ENCODE measurements at regions not wholly inside any gene's neighbourhood (a gene's known extent, or its start where the extent isn't known, plus 50 kb on each side); places are given as distances from the start of the nearest gene placed in this dataset.
"Not testable (repeated sequence)": the region's sequence is repeated elsewhere in the genome, so short reads cannot be mapped to it uniquely, and the experiment has no call there.

DNA sequence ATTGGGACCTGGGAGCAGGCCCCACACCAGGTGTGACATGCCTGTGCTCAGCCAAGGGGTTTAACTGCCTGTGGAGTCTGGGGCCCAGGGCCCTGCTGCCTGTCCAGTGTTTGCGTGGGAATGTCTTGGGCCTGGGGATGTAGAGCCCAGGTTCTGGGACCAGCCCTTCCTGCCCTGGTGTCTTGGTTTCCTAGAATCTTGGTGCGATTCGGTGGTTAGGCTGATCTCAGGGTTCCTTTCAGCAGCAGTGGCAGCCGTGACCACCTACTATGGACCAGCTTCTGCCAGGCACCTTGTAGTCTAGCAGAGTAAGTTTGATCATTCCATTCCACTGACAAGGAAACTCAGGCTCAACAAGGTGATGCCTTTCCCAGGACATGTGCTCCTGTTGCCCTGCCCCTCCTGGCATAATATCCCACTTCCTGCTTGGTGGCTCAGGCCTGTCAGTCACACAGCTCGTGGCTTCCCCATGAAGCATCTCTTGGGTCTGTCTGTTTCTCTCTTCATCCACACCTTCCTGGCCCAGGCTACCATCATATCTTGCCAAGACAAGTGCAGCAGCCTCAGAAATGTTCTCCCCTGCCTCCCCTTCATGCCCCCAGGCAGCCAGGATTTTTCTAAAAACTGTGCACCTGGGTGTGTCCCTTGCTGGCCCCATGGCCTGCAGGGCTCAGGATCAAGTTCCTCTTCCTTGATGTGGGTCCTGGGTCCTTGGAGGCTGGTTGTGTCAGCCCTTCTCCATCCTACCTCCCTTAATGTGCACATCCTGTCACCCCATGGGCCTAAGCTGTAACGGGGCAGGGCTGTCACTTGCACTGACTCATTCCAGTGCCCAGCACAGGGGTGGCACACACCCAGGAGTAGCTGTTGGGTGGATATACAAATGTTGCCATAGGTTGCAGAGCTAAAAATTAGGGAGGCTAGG is 101.6 kb downstream of the SLC25A47 start:
- H3K36me3 ChIP-seq (ENCODE audit: insufficient read depth, low read depth, low read length) = no peaks in the 10 kb centered on the region
- H3K4me1 ChIP-seq (ENCODE audit: insufficient read depth, low read length) = peaks cover 6% of the 10 kb centered on the region
- no peak overlapping the region for H3K9ac ChIP-seq (ENCODE audit: low read depth, low read length)
- H3K4me3 ChIP-seq (ENCODE audit: low read length) = no peak overlapping the region
- no peaks in the 10 kb centered on the region for H3K27me3 ChIP-seq (ENCODE audit: insufficient read depth, low read length)
- H3K27ac ChIP-seq (ENCODE audit: low read length) = no peak overlapping the region
- H3K9me3 ChIP-seq (ENCODE audit: insufficient read depth, low read depth, low read length) = no peaks in the 10 kb centered on the region

DNA sequence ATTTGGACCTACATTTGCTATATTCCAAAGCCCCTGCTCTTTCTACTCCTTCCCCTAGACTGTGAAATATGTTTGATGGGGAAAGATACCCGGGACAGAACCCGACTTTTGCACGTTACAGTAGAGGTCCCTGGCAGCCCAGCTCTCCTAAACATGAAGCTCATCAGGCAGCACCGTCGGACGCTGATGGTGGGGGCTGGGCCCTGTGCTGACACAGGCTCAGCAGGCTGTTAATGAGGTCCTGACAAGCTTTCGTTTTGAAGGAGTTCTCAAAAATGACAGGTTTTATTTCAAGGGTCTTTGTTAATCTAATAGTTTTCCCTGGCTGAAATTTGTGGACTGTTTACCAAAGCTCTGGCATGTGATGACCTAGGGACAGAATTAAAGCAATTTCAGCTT is 102.3 kb downstream of the SLC25A47 start:
- Histone ChIP-seq H3K4me1 (ENCODE audit: insufficient read depth, low read length) (peaks cover 6% of the 10 kb centered on the region), H3K27ac (ENCODE audit: low read length) (no peak overlapping the region), H3K9ac (ENCODE audit: low read depth, low read length) (no peak overlapping the region), H3K27me3 (ENCODE audit: insufficient read depth, low read length) (no peaks in the 10 kb centered on the region), H3K36me3 (ENCODE audit: insufficient read depth, low read depth, low read length) (no peaks in the 10 kb centered on the region), H3K9me3 (ENCODE audit: insufficient read depth, low read depth, low read length) (no peaks in the 10 kb centered on the region), H3K4me3 (ENCODE audit: low read length) (no peak overlapping the region)

DNA sequence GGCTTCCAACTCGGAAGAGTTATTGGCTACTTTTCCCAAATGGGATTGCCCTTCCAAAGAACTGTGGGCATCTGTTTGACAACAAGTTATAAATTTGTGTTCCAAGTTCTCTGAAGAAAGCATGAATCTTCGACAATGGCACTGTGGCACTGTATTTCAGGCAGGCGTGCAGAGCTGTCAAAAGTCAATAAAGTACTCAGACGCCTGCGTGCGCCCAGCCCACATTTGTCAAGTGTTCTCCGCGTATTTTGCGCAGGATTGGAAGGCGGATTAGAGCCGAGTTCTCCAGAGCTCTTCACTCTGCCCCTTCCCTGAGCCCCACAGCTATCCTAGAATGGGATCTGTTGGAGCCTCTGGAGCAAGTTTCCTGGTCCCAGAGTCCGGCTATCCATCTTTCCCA is 103.2 kb downstream of the SLC25A47 start:
- H3K36me3 ChIP-seq (ENCODE audit: insufficient read depth, low read depth, low read length) = no peaks in the 10 kb centered on the region
- H3K4me1 ChIP-seq (ENCODE audit: insufficient read depth, low read length) = peaks cover 6% of the 10 kb centered on the region

DNA sequence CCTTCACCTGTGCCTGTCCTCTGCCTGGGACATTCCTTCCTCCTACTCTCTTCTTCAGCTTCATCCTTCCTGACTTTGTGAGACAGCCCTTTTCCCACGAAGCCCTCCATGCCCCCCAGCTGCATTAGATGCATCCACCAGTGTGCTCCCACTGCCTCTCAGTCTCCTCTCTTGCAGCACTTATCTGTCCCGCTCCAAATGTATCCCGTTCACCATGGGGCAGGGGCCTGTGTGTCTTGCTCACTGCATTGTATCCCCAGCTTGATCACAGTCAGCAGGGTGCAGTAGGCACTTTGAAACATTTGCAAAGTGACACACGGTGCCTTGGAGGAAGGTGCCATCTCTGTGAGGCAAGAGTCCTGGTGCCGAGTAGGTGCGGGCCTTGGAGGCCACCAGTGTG is 104.0 kb downstream of the SLC25A47 start:
- Histone ChIP-seq H3K27me3 (ENCODE audit: insufficient read depth, low read length) (no peaks in the 10 kb centered on the region), H3K9ac (ENCODE audit: low read depth, low read length) (no peak overlapping the region), H3K4me1 (ENCODE audit: insufficient read depth, low read length) (peaks cover 6% of the 10 kb centered on the region), H3K27ac (ENCODE audit: low read length) (no peak overlapping the region), H3K9me3 (ENCODE audit: insufficient read depth, low read depth, low read length) (no peaks in the 10 kb centered on the region), H3K4me3 (ENCODE audit: low read length) (no peak overlapping the region), H3K36me3 (ENCODE audit: insufficient read depth, low read depth, low read length) (no peaks in the 10 kb centered on the region)

More for the DNA sequence above, 103.2 kb downstream of the SLC25A47 start:
- no peak overlapping the region for H3K27ac ChIP-seq (ENCODE audit: low read length)
- H3K9me3 ChIP-seq (ENCODE audit: insufficient read depth, low read depth, low read length) = no peaks in the 10 kb centered on the region
- H3K9ac ChIP-seq (ENCODE audit: low read depth, low read length) = no peak overlapping the region
- H3K27me3 ChIP-seq (ENCODE audit: insufficient read depth, low read length) = no peaks in the 10 kb centered on the region
- H3K4me3 ChIP-seq (ENCODE audit: low read length) = no peak overlapping the region

DNA sequence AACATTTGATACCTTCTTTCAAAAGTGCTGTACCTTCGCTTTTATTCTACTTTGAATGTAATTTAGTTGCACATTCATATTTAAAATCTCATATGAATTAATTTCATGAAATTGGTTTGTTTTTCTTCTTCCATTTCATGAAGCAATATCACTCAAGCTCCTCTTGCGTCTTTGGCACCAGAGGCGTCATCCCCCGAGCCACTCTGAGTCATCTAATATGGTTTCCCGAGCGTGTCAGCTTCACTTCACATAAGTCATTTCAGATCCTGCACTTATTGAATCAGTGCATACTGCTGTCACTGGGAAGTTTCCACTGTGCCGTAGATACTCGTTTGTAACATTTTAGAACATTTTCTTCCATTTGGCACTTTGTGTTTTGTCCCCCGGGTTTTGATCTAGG is 105.6 kb downstream of the SLC25A47 start:
- no peak overlapping the region for H3K9ac ChIP-seq (ENCODE audit: low read depth, low read length)
- no peak overlapping the region for H3K4me3 ChIP-seq (ENCODE audit: low read length)
- H3K9me3 ChIP-seq (ENCODE audit: insufficient read depth, low read depth, low read length) = no peaks in the 10 kb centered on the region
- peaks cover 6% of the 10 kb centered on the region for H3K4me1 ChIP-seq (ENCODE audit: insufficient read depth, low read length)
- no peaks in the 10 kb centered on the region for H3K36me3 ChIP-seq (ENCODE audit: insufficient read depth, low read depth, low read length)
- H3K27me3 ChIP-seq (ENCODE audit: insufficient read depth, low read length) = no peaks in the 10 kb centered on the region
- no peak overlapping the region for H3K27ac ChIP-seq (ENCODE audit: low read length)

DNA sequence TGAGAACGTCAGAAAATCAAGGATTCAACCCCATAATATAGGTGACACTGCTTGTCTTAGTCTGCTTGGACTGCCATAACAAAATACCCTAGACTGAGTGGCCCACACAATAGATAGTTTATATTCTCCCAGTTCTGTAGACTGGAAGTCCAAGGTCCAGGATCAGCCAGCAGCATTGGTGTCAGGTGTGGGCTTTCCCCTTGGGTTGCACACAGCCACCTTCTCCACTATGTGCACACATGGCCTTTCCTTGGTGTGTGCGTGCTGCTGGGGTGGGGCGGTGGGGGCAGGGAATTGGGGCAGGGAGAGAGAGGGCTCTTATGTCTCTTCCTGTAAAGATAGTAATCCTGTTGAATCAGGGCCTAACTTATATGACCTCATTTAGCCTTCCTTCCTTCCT is 106.4 kb downstream of the SLC25A47 start:
- no peaks in the 10 kb centered on the region for H3K27me3 ChIP-seq (ENCODE audit: insufficient read depth, low read length)
- H3K36me3 ChIP-seq (ENCODE audit: insufficient read depth, low read depth, low read length) = no peaks in the 10 kb centered on the region
- no peaks in the 10 kb centered on the region for H3K9me3 ChIP-seq (ENCODE audit: insufficient read depth, low read depth, low read length)
- no peak overlapping the region for H3K9ac ChIP-seq (ENCODE audit: low read depth, low read length)
- no peak overlapping the region for H3K4me3 ChIP-seq (ENCODE audit: low read length)
- no peak overlapping the region for H3K27ac ChIP-seq (ENCODE audit: low read length)
- peaks cover 6% of the 10 kb centered on the region for H3K4me1 ChIP-seq (ENCODE audit: insufficient read depth, low read length)

DNA sequence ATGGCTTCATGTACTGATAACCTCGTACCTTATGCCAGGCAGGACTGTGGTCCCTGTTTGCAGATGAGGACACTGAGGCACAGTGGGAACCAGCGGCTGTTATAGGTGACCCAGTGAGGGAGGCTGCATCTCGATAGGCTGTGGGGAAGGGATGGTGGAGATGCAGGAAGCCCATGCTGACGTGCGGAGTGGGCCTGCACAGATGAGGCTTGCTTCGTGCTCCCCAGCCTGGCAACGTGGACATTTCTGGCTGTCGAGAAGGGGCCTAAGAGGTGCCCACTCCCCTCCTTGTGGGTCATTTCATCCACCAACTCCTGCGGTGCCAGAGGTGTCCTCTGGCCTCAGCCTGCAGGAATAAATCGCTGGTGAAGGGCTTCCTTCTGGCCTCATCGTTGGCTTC is 107.4 kb downstream of the SLC25A47 start:
- H3K9me3 ChIP-seq (ENCODE audit: insufficient read depth, low read depth, low read length) = no peaks in the 10 kb centered on the region
- peaks cover 3% of the 10 kb centered on the region for H3K4me1 ChIP-seq (ENCODE audit: insufficient read depth, low read length)
- H3K36me3 ChIP-seq (ENCODE audit: insufficient read depth, low read depth, low read length) = no peaks in the 10 kb centered on the region
- no peak overlapping the region for H3K4me3 ChIP-seq (ENCODE audit: low read length)
- no peak overlapping the region for H3K27ac ChIP-seq (ENCODE audit: low read length)
- no peak overlapping the region for H3K9ac ChIP-seq (ENCODE audit: low read depth, low read length)
- no peaks in the 10 kb centered on the region for H3K27me3 ChIP-seq (ENCODE audit: insufficient read depth, low read length)

DNA sequence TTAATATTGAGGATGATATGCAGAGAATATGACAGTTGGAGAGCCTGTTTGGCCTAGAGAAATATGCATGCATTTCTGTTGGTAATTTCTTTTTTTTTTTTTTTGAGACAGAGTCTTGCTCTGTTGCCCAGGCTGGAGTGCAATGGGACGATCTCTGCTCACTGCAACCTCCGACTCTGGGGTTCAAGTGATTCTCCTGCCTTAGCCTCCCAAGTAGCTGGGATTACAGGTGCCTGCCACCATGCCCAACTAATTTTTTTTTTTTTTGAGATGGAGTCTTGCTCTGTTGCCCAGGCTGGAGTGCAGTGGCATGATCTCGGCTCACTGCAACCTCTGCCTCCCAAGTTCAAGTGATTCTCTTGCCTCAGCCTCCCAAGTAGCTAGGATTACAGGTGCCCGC is 108.3 kb downstream of the SLC25A47 start:
- H3K27me3 ChIP-seq (ENCODE audit: insufficient read depth, low read length); H3K27ac ChIP-seq (ENCODE audit: low read length); H3K9ac ChIP-seq (ENCODE audit: low read depth, low read length); H3K4me1 ChIP-seq (ENCODE audit: insufficient read depth, low read length); H3K9me3 ChIP-seq (ENCODE audit: insufficient read depth, low read depth, low read length); H3K4me3 ChIP-seq (ENCODE audit: low read length); H3K36me3 ChIP-seq (ENCODE audit: insufficient read depth, low read depth, low read length): not testable (repeated sequence)

DNA sequence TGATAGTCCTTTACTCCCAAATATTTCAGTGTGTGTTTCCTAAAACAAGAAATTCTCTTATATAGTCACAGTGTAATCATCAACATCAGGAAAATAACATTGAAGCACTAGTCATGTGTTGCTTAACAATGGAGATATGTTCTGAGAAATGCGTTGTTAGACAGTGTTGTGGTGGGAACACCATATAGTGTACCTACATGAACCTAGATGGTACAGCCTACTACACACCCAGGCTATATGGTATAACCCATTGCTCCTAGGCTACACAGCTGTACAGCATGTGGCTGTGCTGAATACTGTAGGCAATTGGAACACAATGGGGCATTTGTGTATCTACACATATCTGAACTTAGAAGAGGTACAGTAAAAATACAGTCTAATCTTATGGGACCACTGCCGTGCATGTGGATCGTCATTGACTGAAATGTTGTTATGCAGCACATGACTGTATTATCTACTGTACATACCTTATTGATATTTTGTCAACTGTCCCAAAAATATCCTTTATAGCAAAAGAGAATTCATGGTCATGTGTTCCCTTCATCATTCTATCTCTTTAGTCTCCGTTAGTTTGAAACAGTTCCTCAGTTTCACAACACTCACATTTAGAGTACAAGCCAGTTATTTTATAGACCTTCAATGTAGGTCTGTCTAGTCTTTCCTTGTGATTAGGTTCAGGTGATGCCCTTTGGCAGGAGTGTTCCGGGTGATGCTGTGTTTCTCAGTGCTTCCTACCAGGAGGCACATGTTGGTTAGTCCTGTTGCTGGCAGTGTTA is 109.7 kb downstream of the SLC25A47 start:
- Histone ChIP-seq H3K36me3 (ENCODE audit: insufficient read depth, low read depth, low read length) (no peaks in the 10 kb centered on the region), H3K27me3 (ENCODE audit: insufficient read depth, low read length) (no peaks in the 10 kb centered on the region), H3K9ac (ENCODE audit: low read depth, low read length) (no peak overlapping the region), H3K27ac (ENCODE audit: low read length) (no peak overlapping the region), H3K4me1 (ENCODE audit: insufficient read depth, low read length) (no peaks in the 10 kb centered on the region), H3K4me3 (ENCODE audit: low read length) (no peak overlapping the region), H3K9me3 (ENCODE audit: insufficient read depth, low read depth, low read length) (no peaks in the 10 kb centered on the region)

DNA sequence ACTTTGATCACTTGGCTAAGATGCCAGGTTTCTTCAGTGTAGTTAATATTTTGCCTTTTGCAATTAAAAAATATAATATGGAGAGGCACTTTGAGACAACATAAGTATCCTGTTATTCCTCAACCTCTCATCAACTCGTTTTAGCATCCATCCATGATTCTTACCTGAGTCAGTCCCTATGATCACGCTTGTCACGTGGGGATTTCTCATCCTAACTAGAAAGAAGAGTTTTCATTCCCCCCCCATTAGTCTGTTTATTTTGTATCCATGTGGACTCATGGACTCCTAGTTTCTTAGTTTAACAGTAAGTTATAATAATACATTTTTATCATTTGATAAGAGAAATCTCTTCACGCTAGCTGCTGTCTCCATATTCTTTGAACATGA is 110.3 kb downstream of the SLC25A47 start:
- H3K27ac ChIP-seq (ENCODE audit: low read length) = no peak overlapping the region
- no peaks in the 10 kb centered on the region for H3K4me1 ChIP-seq (ENCODE audit: insufficient read depth, low read length)
- H3K27me3 ChIP-seq (ENCODE audit: insufficient read depth, low read length) = no peaks in the 10 kb centered on the region
- no peak overlapping the region for H3K9ac ChIP-seq (ENCODE audit: low read depth, low read length)
- no peak overlapping the region for H3K4me3 ChIP-seq (ENCODE audit: low read length)
- H3K36me3 ChIP-seq (ENCODE audit: insufficient read depth, low read depth, low read length) = no peaks in the 10 kb centered on the region
- no peaks in the 10 kb centered on the region for H3K9me3 ChIP-seq (ENCODE audit: insufficient read depth, low read depth, low read length)

DNA sequence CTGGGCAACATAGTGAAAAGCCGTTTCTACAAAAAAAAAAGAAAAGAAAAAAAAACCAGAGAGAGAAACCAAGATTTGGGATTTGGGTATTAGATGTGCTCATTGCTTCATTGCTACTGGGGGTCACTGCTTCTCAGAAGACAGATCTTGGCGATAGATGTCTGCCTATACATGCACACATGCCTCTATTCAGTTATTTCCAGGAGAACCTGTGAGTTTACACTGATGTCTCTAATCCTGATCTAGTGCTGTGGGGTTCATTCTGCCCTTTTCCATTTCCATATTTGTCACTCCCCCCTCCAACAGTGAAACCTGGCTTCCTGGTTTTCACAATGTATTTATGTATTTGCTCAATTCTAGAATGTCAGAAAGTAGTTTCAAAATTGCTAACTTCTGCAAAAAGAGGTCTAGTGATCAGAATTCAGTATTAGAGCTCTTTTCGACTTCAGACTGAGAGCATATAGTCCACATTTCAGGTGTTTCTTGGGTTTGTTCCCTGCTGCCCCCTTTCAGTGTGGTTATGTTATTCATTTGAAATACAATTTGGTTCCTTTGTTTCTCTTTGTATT is 111.0 kb downstream of the SLC25A47 start:
- Histone ChIP-seq H3K27me3 (ENCODE audit: insufficient read depth, low read length) (no peaks in the 10 kb centered on the region), H3K36me3 (ENCODE audit: insufficient read depth, low read depth, low read length) (no peaks in the 10 kb centered on the region), H3K9ac (ENCODE audit: low read depth, low read length) (no peak overlapping the region), H3K4me1 (ENCODE audit: insufficient read depth, low read length) (no peaks in the 10 kb centered on the region), H3K27ac (ENCODE audit: low read length) (no peak overlapping the region), H3K9me3 (ENCODE audit: insufficient read depth, low read depth, low read length) (no peaks in the 10 kb centered on the region), H3K4me3 (ENCODE audit: low read length) (no peak overlapping the region)

Data from iPS-20b (cell line).